H1 (cell line): ENCODE measurements at regions not wholly inside any gene's neighbourhood (a gene's known extent, or its start where the extent isn't known, plus 50 kb on each side); places are given as distances from the start of the nearest gene placed in this dataset.

Experiments used
- CBX8 ChIP-seq: fragments of 300-800, 300-1000 bp; sonication (generic); IDR thresholded peaks from 2 replicates; pipeline ENCODE4 v1.7.1; 2016; ENCODE audit warnings: low read depth, low read length, borderline replicate concordance
- GABPA ChIP-seq: IDR thresholded peaks from 2 replicates; pipeline ENCODE4 v1.6.1; 2011; ENCODE audit warnings: mild to moderate bottlenecking, low read length, moderate library complexity, borderline replicate concordance; ENCODE audit not compliant: insufficient read depth
- HDAC6 ChIP-seq: IDR thresholded peaks from one replicate; pipeline ENCODE4 v1.7.1; 2012; ENCODE audit warnings: low read depth, mild to moderate bottlenecking, inconsistent platforms, low read length, moderate library complexity
- POU5F1 ChIP-seq: IDR thresholded peaks from 2 replicates; pipeline ENCODE4 v1.6.1; 2011; ENCODE audit warnings: low read depth, mild to moderate bottlenecking, low read length, moderate library complexity
- SP4 ChIP-seq: IDR thresholded peaks from 2 replicates; pipeline ENCODE4 v1.6.1; 2012; ENCODE audit warnings: low read length, inconsistent platforms

- TF ChIP-seq POU5F1 (no peak), GABPA (no peak), HDAC6 (no peak), SP4 (no peak), CBX8 (no peak)
These were observed 68.0 kb downstream of the RMI2 start (continued) for GRCh38 chr16:11412965-11413887.
